Fibroblast of lung (primary cell): ENCODE measurements at regions not wholly inside any gene's neighbourhood (a gene's known extent, or its start where the extent isn't known, plus 50 kb on each side); places are given as distances from the start of the nearest gene placed in this dataset.

Source experiments
- DNase-seq, 2 donors: peaks; one replicate each; pipeline versions ENCODE4 v3.0.0 to v3.0.0-alpha.2; 2010; ENCODE audit warnings: low read depth in 2 of 2
- H2AFZ ChIP-seq: 2 replicates; pipeline ENCODE4 v1.5.1; 2012; ENCODE audit warnings: low read length, control low read depth, inconsistent platforms
- H3K27ac ChIP-seq: 2 replicates; pipeline ENCODE4 v1.5.1; 2011; ENCODE audit warnings: low read length, control low read depth; ENCODE audit not compliant: insufficient read depth
- H3K27me3 ChIP-seq: 2 replicates; pipeline ENCODE4 v1.5.1; 2011; ENCODE audit warnings: mild to moderate bottlenecking, low read length; ENCODE audit not compliant: control insufficient read depth, insufficient read depth
- H3K36me3 ChIP-seq: 2 replicates; pipeline ENCODE4 v1.5.1; 2011; ENCODE audit warnings: low read length; ENCODE audit not compliant: control insufficient read depth, insufficient read depth
- H3K4me1 ChIP-seq: 2 replicates; pipeline ENCODE4 v1.5.1; 2011; ENCODE audit warnings: low read length; ENCODE audit not compliant: control insufficient read depth, insufficient read depth; ENCODE audit errors: extremely low read depth
- H3K4me2 ChIP-seq: 2 replicates; pipeline ENCODE4 v1.5.1; 2011; ENCODE audit warnings: low read length, control low read depth; ENCODE audit not compliant: insufficient read depth; ENCODE audit errors: extremely low read depth
- H3K4me3 ChIP-seq, 4 experiments: fragments of 200-600 bp in 1 of 4; sonication (generic) in 1 of 4; replicated peaks in 1 of 4; 2 replicates each; pipeline ENCODE4 v1.5.1; 2011 to 2016; ENCODE audit warnings: low read length in 4 of 4, low read depth in 3 of 4, mild to moderate bottlenecking in 3 of 4, control low read depth in 2 of 4, inconsistent platforms in 1 of 4, mixed read lengths in 1 of 4; ENCODE audit not compliant: insufficient read depth in 1 of 4; ENCODE audit errors: control extremely low read depth in 1 of 4
- H3K79me2 ChIP-seq: 2 replicates; pipeline ENCODE4 v1.5.1; 2012; ENCODE audit warnings: mild to moderate bottlenecking, low read length, inconsistent platforms; ENCODE audit not compliant: control insufficient read depth, insufficient read depth
- H3K9ac ChIP-seq: 2 replicates; pipeline ENCODE4 v1.5.1; 2011; ENCODE audit warnings: mild to moderate bottlenecking, low read length, control low read depth; ENCODE audit not compliant: insufficient read depth
- H3K9me3 ChIP-seq: 2 replicates; pipeline ENCODE4 v1.5.1; 2012; ENCODE audit warnings: low read depth, low read length; ENCODE audit not compliant: control insufficient read depth, insufficient read depth
- H4K20me1 ChIP-seq: 2 replicates; pipeline ENCODE4 v1.5.1; 2011; ENCODE audit warnings: low read length; ENCODE audit not compliant: control insufficient read depth, insufficient read depth; ENCODE audit errors: extremely low read depth
- EZH2 ChIP-seq: IDR thresholded peaks from 2 replicates; pipeline ENCODE4 v1.5.1; 2012; ENCODE audit warnings: low read length, control low read depth, mild to moderate bottlenecking; ENCODE audit errors: missing control alignments
- TF ChIP-seq, protein P1 (sequence below), 2 donors: IDR thresholded peaks in 1 of 2; conservative IDR thresholded peaks in 1 of 2; 1 replicate in 1 of 2; 2 replicates in 1 of 2; pipeline ENCODE4 v1.5.1; 2011 to 2012; ENCODE audit warnings: low read length in 2 of 2, control low read depth in 1 of 2, inconsistent platforms in 1 of 2, low read depth in 1 of 2, mild to moderate bottlenecking in 1 of 2

- no peak for DNase-seq
- no peaks in the 10 kb centered on the region for H3K4me1 ChIP-seq
- H3K27ac ChIP-seq, result no peak overlapping the region
- no peaks in the 10 kb centered on the region for H3K9me3 ChIP-seq
- no peaks in the 10 kb centered on the region for H3K79me2 ChIP-seq
- H3K9ac ChIP-seq, result no peak overlapping the region
- no peak overlapping the region for H3K4me2 ChIP-seq
- no peaks in the 10 kb centered on the region for H3K27me3 ChIP-seq
- no peak overlapping the region for H2AFZ ChIP-seq
- H3K36me3 ChIP-seq, result no peaks in the 10 kb centered on the region
- no peaks in the 10 kb centered on the region for H4K20me1 ChIP-seq
- no peak for TF ChIP-seq EZH2
- TF ChIP-seq, protein P1, sequence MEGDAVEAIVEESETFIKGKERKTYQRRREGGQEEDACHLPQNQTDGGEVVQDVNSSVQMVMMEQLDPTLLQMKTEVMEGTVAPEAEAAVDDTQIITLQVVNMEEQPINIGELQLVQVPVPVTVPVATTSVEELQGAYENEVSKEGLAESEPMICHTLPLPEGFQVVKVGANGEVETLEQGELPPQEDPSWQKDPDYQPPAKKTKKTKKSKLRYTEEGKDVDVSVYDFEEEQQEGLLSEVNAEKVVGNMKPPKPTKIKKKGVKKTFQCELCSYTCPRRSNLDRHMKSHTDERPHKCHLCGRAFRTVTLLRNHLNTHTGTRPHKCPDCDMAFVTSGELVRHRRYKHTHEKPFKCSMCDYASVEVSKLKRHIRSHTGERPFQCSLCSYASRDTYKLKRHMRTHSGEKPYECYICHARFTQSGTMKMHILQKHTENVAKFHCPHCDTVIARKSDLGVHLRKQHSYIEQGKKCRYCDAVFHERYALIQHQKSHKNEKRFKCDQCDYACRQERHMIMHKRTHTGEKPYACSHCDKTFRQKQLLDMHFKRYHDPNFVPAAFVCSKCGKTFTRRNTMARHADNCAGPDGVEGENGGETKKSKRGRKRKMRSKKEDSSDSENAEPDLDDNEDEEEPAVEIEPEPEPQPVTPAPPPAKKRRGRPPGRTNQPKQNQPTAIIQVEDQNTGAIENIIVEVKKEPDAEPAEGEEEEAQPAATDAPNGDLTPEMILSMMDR (conservative IDR thresholded peaks at IDR 0.05 in 1 of 2, IDR thresholded peaks at IDR 0.05 in 1 of 2; ENCODE audit: low read depth in 1 of 2, low read length in 2 of 2), result no peak
- H3K4me3 ChIP-seq, result no peak overlapping the region
These were observed 268.7 kb upstream of the ATP5MC3 start for GRCh38 chr2:175450029-175450760.

DNA sequence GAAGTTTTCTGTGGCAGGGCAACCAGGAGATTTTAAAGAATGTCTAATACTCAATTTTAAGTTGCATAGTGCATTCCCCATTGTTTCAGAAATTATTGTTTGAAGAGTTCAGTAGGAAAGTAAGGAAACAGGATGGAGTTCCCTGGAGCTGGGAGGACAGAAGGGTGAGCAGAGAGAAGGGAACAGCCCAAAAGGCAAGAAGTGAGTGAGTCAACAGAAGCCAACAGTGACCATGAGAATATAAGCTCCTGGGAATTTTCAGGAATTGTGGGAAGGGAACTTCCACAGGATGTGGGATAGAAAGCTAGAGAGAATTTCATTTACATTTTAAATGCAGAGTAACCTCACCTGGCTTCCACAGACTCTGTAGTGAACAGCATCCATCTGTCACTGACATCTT is 268.1 kb upstream of the ATP5MC3 start:
- Histone ChIP-seq H3K9me3 (no peaks in the 10 kb centered on the region), H3K79me2 (no peaks in the 10 kb centered on the region), H3K4me1 (no peaks in the 10 kb centered on the region), H4K20me1 (no peaks in the 10 kb centered on the region), H3K9ac (no peak overlapping the region), H3K27ac (no peak overlapping the region), H3K36me3 (no peaks in the 10 kb centered on the region), H3K4me3 (no peak overlapping the region), H2AFZ (no peak overlapping the region), H3K27me3 (no peaks in the 10 kb centered on the region), H3K4me2 (no peak overlapping the region)
- no peak for DNase-seq
- TF ChIP-seq EZH2, result no peak
- TF ChIP-seq, protein P1 (conservative IDR thresholded peaks at IDR 0.05 in 1 of 2, IDR thresholded peaks at IDR 0.05 in 1 of 2; ENCODE audit: low read depth in 1 of 2, low read length in 2 of 2), result no peak

GRCh38 chr2:175446201-175446600 is 264.7 kb upstream of the ATP5MC3 start:
- Histone ChIP-seq H3K27me3 (no peaks in the 10 kb centered on the region), H2AFZ (no peak overlapping the region), H3K4me3 (no peak overlapping the region), H3K9ac (no peak overlapping the region), H3K79me2 (no peaks in the 10 kb centered on the region), H3K9me3 (no peaks in the 10 kb centered on the region), H3K4me1 (no peaks in the 10 kb centered on the region), H4K20me1 (no peaks in the 10 kb centered on the region), H3K27ac (no peak overlapping the region), H3K36me3 (no peaks in the 10 kb centered on the region), H3K4me2 (no peak overlapping the region)
- TF ChIP-seq, protein P1 (conservative IDR thresholded peaks at IDR 0.05 in 1 of 2, IDR thresholded peaks at IDR 0.05 in 1 of 2; ENCODE audit: low read depth in 1 of 2, low read length in 2 of 2), result no peak
- no peak for TF ChIP-seq EZH2
- DNase-seq, result no peak
